WTC11 (cell line): ENCODE measurements at regions not wholly inside any gene's neighbourhood (a gene's known extent, or its start where the extent isn't known, plus 50 kb on each side); places are given as distances from the start of the nearest gene placed in this dataset.

ENCODE experiments used
- CTCF ChIP-seq: fragments of 200-600 bp; IDR thresholded peaks from 2 replicates; pipeline ENCODE4 v1.8.0; 2022; ENCODE audit warnings: antibody characterized with exemption
- NR2C2 ChIP-seq: sonication (generic); formaldehyde crosslinking; IDR thresholded peaks from 2 replicates; pipeline ENCODE4 v1.8.0; 2022; ENCODE audit warnings: mild to moderate bottlenecking, missing genetic modification reagents
- SP1 ChIP-seq: sonication (generic); formaldehyde crosslinking; conservative IDR thresholded peaks from 2 replicates; pipeline ENCODE4 v1.8.1; 2022; ENCODE audit warnings: missing genetic modification reagents
- ZSCAN18 ChIP-seq: fragments of 250-450 bp; sonication (Bioruptor Pico); IDR thresholded peaks from 2 replicates; pipeline ENCODE4 v2.1.2; 2022; ENCODE audit warnings: mild to moderate bottlenecking, moderate library complexity

GRCh38 chr11:16612566-16613261, 125.7 kb upstream of the C11orf58 start:
- TF ChIP-seq ZSCAN18 (CRISPR knock-in tag), result no peak
- no peak for TF ChIP-seq SP1 (CRISPR knock-in tag)
- no peak for TF ChIP-seq CTCF
- TF ChIP-seq NR2C2 (CRISPR knock-in tag), result no peak
